Coronary artery (tissue), 2 donors: ENCODE measurements at regions not wholly inside any gene's neighbourhood (a gene's known extent, or its start where the extent isn't known, plus 50 kb on each side); places are given as distances from the start of the nearest gene placed in this dataset.

Experiments
- DNase-seq: peaks from one replicate; pipeline ENCODE4 v3.0.0-alpha.2; 2017; ENCODE audit warnings: low spot score
- H3K27ac ChIP-seq, 2 donors: fragments of 200-600 bp; sonication (generic); one replicate each; pipeline ENCODE4 v1.5.1; 2016 to 2019
- H3K4me3 ChIP-seq: fragments of 200-600 bp; sonication (generic); 2 replicates; pipeline ENCODE4 v1.5.1; 2016; ENCODE audit warnings: mild to moderate bottlenecking, moderate library complexity
- TF ChIP-seq, protein P1 (sequence below): fragments of 200-600 bp; sonication (generic); IDR thresholded peaks from one replicate; pipeline ENCODE4 v1.5.1; 2019; ENCODE audit warnings: antibody characterized with exemption

DNA sequence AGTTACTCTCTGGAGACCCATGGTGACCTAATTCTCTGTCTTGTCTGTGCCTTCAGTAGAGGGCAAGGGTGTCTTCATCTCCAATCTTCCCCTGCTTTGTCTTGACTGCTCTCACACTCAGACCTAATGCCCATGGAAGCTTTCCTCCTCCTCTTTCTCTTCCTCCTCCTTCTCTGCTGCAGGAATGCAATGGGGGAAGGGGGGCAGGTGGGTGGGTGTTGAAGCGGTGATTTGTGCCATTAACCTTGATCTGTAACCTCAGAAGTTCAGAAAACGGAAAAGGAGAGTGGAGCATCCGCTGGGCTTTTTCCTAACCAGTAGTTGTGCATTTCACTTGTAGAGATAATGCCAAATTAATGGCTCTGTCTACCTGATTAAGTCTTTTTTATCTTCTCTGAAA, 172.3 kb upstream of the CDH11 start:
- Histone ChIP-seq H3K27ac (no peak overlapping the region), H3K4me3 (no peak overlapping the region)
- TF ChIP-seq, protein P1, sequence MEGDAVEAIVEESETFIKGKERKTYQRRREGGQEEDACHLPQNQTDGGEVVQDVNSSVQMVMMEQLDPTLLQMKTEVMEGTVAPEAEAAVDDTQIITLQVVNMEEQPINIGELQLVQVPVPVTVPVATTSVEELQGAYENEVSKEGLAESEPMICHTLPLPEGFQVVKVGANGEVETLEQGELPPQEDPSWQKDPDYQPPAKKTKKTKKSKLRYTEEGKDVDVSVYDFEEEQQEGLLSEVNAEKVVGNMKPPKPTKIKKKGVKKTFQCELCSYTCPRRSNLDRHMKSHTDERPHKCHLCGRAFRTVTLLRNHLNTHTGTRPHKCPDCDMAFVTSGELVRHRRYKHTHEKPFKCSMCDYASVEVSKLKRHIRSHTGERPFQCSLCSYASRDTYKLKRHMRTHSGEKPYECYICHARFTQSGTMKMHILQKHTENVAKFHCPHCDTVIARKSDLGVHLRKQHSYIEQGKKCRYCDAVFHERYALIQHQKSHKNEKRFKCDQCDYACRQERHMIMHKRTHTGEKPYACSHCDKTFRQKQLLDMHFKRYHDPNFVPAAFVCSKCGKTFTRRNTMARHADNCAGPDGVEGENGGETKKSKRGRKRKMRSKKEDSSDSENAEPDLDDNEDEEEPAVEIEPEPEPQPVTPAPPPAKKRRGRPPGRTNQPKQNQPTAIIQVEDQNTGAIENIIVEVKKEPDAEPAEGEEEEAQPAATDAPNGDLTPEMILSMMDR = no peak
- no peak for DNase-seq

DNA sequence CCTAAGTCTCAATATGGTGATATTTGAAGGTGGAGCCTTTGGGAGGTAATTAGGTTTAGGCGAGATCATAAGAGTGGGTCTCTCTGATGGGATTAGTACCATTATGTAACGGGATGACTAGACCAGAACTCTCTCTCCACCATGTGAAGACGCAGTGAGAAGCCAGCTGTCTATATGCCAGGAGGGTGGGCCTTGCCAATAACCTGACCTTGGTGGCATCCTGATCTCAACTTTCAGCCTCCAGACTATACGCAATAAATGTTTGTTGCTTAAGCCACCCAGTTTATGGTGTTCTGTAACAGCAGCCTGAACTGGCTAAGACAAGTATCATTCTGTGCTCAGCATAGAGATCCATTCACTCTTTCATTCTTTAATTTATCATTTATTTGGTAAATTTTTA, 167.2 kb upstream of the CDH11 start:
- TF ChIP-seq, protein P1 = no peak
- DNase-seq = no peak
- no peak overlapping the region for H3K4me3 ChIP-seq
- no peak overlapping the region for H3K27ac ChIP-seq

DNA sequence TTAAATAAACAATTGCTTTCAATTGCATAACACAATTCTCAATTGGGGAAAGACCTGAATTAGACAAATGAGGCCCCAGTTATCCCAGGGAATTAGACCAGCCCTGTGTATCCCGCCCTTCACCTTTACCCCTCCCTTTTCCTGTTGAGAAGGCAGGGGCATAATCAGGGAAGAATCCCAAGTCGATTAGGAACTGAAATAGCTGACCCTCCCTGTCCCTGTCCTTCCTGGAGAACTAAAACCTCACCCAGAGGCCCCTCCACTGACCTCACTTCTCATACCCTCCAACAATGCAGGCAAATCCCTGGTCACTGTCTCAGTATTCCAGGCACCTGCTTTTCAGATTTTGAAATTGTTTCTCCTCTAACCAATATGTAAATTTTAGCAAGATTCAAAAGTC, 165.4 kb upstream of the CDH11 start:
- TF ChIP-seq, protein P1 = no peak
- no peak overlapping the region for H3K4me3 ChIP-seq
- DNase-seq = no peak
- no peak overlapping the region for H3K27ac ChIP-seq

DNA sequence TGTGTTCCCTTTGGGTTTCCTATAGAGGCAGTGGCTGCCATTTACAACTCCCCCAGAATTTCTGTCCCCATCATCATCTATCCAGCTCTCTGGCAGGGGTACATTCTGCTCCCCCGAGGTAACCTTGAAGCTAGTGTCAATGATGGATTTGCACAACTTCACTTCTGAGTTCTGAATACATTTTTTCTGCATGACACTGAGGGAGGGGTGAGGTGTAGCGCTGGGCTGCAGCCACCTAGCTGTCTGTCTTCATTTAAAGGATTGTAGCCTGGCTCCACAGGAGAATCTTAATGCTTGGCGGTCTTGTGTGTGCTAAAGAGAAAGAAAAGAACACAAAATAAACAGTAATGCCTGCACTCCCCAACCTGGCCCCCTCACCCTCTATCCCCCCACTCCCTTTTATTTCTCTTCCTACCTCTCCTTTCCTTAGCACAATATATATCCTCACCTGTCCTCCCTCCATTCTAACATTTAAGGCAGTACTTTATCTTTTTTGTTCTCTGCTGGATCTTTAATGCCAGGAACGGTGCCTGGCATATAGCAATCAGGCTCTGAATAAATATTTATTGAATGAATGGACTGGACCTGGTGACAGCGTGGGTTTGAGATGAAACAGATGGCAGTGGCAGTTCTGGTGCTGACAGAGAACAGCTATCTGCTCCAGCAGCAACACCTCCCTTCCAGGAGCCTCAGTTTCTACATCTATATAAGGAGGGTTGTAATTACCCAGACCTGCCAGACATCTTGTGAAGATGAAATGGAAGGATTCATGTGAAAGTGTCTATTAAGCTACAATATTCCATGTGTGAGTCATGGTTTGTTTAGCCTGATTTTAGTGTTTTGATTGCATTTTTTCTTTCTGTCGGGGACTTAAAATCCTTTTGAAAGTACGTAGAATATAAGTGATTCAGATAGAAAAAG, 163.5 kb upstream of the CDH11 start:
- H3K4me3 ChIP-seq = peak overlapping the region; percentile 48
- TF ChIP-seq, protein P1 = no peak
- DNase-seq = no peak
- no peak overlapping the region for H3K27ac ChIP-seq

DNA sequence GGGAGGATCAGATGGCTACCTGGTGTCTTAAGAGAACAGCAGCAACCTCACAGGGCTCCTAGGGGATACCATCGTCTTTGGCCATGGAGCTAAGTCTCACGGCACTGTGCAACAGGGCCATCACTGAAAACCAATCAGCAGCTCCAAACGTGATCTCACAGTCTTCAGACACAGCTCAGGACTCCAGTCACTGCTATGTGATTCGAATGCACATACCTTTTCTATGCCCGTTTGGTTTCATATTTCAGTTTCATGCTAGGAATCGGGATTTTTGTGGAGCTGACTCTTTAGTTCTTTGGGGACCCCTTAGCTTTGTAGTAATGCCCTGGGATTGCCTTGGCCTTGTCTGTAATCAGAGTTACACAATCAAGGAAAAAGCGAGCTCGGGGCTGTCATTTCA, 162.8 kb upstream of the CDH11 start:
- no peak overlapping the region for H3K4me3 ChIP-seq
- TF ChIP-seq, protein P1 = no peak
- H3K27ac ChIP-seq = no peak overlapping the region
- DNase-seq = no peak

DNA sequence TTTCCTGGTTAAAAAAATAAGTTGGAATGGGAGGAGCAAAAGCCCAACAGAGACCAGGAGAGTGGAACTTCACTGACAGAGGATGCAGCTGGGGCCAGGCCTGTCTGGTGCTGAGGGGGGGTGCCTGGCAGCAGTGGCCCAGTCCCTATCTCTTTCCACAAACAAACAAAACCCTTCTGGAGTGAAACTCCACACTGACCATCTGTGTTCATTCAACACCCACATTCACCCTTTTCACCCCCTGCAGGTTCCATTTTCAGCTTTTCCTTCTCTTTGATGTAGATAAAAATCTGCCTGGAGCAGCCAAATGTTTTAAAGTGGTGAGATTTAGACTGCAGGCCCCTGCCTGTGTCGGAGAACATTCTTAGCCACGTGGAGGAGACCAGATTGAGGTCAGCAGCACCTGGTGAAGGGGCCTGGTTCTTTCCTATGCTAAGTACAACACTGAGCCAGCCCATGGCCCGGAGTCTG, 161.4 kb upstream of the CDH11 start:
- Histone ChIP-seq H3K27ac (no peak overlapping the region), H3K4me3 (no peak overlapping the region)
- TF ChIP-seq, protein P1 = no peak
- DNase-seq = no peak

DNA sequence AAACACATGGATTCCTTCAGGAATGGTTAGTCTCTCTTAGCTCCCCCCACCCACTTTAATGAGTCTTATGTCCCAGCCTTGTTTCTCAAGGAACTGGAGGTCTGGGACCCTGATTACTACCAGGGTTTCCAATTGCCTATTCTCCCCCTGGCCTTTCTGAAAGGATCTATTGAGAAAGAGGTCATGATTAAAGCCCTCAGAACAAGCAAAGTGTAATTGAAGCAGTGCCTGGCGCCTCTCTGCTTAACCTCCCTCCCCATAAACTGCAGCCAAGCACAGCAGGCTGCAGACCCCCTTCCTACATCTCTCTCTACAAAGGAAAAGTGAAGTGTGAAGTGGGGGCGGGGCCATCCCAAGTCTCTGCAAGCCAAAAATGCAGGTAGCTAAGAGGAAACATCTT, 159.7 kb upstream of the CDH11 start:
- DNase-seq = no peak
- TF ChIP-seq, protein P1 = no peak

More for the DNA sequence above, 159.7 kb upstream of the CDH11 start:
- H3K4me3 ChIP-seq = no peak overlapping the region
- H3K27ac ChIP-seq = no peak overlapping the region
